Loucy (cell line): ENCODE measurements at regions not wholly inside any gene's neighbourhood (a gene's known extent, or its start where the extent isn't known, plus 50 kb on each side); places are given as distances from the start of the nearest gene placed in this dataset.

ENCODE experiments used
- CTCF ChIP-seq: fragments of 200-600 bp; sonication (generic); conservative IDR thresholded peaks from 2 replicates; pipeline ENCODE4 v1.5.1; 2014; ENCODE audit warnings: mild to moderate bottlenecking, antibody characterized with exemption, low read length
- EZH2phosphoT487 ChIP-seq: fragments of 200-600 bp; IDR thresholded peaks from 2 replicates; pipeline ENCODE4 v1.6.1; 2018; ENCODE audit warnings: antibody characterized with exemption, mild to moderate bottlenecking, moderate library complexity, borderline replicate concordance

- TF ChIP-seq CTCF (no peak), EZH2phosphoT487 (no peak)
Observed at GRCh38 chr9:119877306-119877705, 508.1 kb upstream of the BRINP1 start.
